Neural crest cell (in vitro differentiated cells): ENCODE measurements at regions not wholly inside any gene's neighbourhood (a gene's known extent, or its start where the extent isn't known, plus 50 kb on each side); places are given as distances from the start of the nearest gene placed in this dataset.

ENCODE experiments used
- DNase-seq: peaks from one replicate; pipeline ENCODE4 v3.0.0; 2021; ENCODE audit warnings: low read depth, mixed read lengths, low spot score
- H3K27ac Mint-ChIP-seq: one replicate; pipeline ENCODE4 v1.8.0; 2021; ENCODE audit warnings: mild to moderate bottlenecking, mixed read lengths; ENCODE audit not compliant: unreplicated experiment
- H3K27me3 Mint-ChIP-seq: 2 replicates; pipeline ENCODE4 v1.8.0; 2021; ENCODE audit warnings: low read depth, mild to moderate bottlenecking, mixed read lengths
- H3K36me3 Mint-ChIP-seq: 2 replicates; pipeline ENCODE4 v1.8.0; 2021; ENCODE audit warnings: low read depth, mild to moderate bottlenecking, mixed read lengths
- H3K4me1 Mint-ChIP-seq: 2 replicates; pipeline ENCODE4 v1.8.0; 2021; ENCODE audit warnings: mixed read lengths
- H3K4me3 Mint-ChIP-seq: one replicate; pipeline ENCODE4 v1.8.0; 2021; ENCODE audit warnings: mild to moderate bottlenecking, mixed read lengths
- H3K9me3 Mint-ChIP-seq: 2 replicates; pipeline ENCODE4 v1.8.0; 2021; ENCODE audit warnings: mixed read lengths
- TF ChIP-seq, protein P1 (sequence below): fragments of 200-600 bp; sonication (generic); conservative IDR thresholded peaks from 2 replicates; pipeline ENCODE4 v1.5.0; 2021; ENCODE audit warnings: antibody characterized with exemption, mild to moderate bottlenecking

DNA sequence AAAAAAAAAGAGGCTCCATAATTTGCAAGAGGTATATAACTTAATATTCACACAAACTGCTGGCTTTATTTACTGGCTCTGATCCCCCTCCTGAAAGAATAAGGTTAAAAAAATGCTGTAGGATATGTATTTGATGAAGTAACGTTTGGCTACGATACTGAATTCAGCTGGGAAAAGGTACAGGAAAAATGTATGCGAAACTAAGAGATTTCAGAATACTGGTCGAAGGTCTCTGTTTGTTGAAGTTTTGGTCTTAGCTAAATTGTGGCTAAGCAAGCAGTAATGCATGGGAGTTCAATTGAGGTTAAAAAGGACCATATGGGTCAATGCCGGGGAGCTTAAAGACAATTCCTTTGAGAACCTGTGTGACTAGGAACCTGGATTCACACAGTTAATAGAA lies 355.5 kb upstream of the NCAM2 start:
- H3K27me3 Mint-ChIP-seq = no peaks in the 10 kb centered on the region
- H3K9me3 Mint-ChIP-seq = no peaks in the 10 kb centered on the region
- no peak overlapping the region for H3K27ac Mint-ChIP-seq
- TF ChIP-seq, protein P1, sequence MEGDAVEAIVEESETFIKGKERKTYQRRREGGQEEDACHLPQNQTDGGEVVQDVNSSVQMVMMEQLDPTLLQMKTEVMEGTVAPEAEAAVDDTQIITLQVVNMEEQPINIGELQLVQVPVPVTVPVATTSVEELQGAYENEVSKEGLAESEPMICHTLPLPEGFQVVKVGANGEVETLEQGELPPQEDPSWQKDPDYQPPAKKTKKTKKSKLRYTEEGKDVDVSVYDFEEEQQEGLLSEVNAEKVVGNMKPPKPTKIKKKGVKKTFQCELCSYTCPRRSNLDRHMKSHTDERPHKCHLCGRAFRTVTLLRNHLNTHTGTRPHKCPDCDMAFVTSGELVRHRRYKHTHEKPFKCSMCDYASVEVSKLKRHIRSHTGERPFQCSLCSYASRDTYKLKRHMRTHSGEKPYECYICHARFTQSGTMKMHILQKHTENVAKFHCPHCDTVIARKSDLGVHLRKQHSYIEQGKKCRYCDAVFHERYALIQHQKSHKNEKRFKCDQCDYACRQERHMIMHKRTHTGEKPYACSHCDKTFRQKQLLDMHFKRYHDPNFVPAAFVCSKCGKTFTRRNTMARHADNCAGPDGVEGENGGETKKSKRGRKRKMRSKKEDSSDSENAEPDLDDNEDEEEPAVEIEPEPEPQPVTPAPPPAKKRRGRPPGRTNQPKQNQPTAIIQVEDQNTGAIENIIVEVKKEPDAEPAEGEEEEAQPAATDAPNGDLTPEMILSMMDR = no peak
- H3K36me3 Mint-ChIP-seq = no peaks in the 10 kb centered on the region
- no peak overlapping the region for H3K4me3 Mint-ChIP-seq
- DNase-seq = no peak
- no peaks in the 10 kb centered on the region for H3K4me1 Mint-ChIP-seq

DNA sequence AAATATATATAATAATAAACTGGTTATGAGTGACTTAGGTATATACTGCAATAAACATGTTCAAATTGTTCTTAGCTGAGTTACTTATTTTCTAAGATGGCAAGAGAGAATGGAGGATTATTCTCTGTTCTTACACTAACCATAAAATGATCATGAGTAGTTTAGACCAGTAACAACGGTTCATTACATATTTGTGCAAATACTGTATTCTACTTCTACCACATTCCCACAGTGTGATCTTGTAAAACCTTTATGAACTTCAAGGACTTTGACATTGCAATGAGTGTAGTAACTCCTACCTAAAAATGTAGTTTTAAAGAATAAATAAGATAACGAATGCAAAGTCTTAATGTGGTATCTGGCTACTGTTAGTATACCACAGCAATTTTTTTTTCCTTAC lies 353.7 kb upstream of the NCAM2 start:
- H3K27me3 Mint-ChIP-seq = no peaks in the 10 kb centered on the region
- H3K4me3 Mint-ChIP-seq = no peak overlapping the region
- H3K27ac Mint-ChIP-seq = no peak overlapping the region
- H3K4me1 Mint-ChIP-seq = no peaks in the 10 kb centered on the region
- DNase-seq = no peak
- no peaks in the 10 kb centered on the region for H3K9me3 Mint-ChIP-seq
- TF ChIP-seq, protein P1 = no peak
- H3K36me3 Mint-ChIP-seq = no peaks in the 10 kb centered on the region

DNA sequence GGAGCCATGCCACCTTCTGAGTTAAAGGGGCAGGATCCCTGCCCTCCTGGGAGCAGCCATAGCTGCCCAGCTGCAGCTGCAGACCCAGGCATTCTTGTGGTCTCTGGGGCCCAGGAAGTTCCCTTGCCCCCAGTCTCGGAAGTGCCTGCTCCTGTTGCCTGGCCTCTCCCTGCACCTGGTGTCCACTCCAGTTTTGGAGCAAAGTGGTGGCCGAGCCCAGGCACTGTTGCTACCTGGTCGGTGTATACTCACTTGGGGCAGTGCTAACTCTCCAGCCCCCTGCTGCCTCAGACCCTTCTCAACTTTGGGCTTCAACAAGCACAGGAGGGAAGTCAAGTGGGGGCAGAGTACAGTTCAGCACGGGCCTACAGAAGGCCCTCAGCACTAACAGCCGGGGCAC lies 352.9 kb upstream of the NCAM2 start:
- Mint-ChIP-seq H3K36me3 (no peaks in the 10 kb centered on the region), H3K27me3 (no peaks in the 10 kb centered on the region), H3K9me3 (no peaks in the 10 kb centered on the region), H3K27ac (no peak overlapping the region), H3K4me3 (no peak overlapping the region), H3K4me1 (no peaks in the 10 kb centered on the region)
- TF ChIP-seq, protein P1 = no peak
- no peak for DNase-seq

DNA sequence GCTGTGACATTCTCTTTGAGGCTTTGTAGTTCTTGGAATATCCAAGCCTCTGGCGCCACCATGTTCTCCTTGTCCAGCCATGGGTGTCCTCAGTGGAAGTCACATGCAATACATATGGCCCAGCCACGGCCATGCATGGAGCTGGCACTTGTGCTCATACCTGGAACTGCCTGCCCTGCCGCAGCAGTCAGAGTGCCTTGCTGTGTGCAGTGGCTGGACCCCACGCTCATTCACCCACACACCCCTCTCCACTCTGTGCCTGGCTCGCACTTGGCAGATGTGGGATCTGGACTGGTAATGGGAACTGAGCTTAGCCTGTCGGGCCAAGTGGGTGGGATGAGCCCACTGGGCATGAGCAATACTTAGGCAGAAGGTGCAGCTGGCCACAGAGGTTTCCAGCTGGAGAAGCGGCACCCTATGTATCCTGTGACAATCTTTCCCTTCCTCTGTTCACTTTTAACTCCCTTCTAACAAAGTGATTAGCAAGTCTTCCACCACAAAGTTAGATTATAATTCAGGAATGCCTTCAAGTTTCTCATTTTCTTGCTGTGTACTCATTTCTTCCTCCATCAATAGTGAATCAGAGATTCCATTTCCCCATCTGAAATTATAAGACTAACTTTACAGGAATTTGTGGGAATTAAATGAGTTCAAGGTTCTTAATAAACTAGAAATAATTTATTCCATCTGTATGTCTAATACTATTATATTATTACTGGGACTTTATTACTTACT lies 351.6 kb upstream of the NCAM2 start:
- H3K4me1 Mint-ChIP-seq = no peaks in the 10 kb centered on the region
- H3K36me3 Mint-ChIP-seq = no peaks in the 10 kb centered on the region
- TF ChIP-seq, protein P1 = no peak
- no peaks in the 10 kb centered on the region for H3K27me3 Mint-ChIP-seq
- H3K27ac Mint-ChIP-seq = no peak overlapping the region
- H3K4me3 Mint-ChIP-seq = no peak overlapping the region
- no peaks in the 10 kb centered on the region for H3K9me3 Mint-ChIP-seq
- no peak for DNase-seq

DNA sequence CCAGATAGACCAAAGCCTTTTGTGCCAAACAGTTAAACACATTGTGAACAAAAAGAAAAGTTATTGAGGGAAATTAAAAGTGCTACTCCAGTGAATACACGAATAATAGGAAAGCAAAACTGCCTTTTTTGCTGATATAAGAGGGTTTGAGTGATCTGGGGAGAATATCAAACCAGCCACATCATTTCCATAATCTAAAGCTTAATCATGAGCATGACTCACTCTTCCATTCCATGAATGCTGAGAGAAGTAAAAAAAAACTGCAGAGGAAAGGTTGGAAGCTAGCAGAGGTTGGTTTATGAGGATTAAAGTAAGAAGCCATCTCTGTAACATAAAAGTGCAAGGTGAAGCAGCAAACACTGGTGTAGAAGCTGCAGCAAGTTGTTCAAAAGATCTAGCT lies 350.6 kb upstream of the NCAM2 start:
- Mint-ChIP-seq H3K4me1 (no peaks in the 10 kb centered on the region), H3K27me3 (no peaks in the 10 kb centered on the region), H3K4me3 (no peak overlapping the region), H3K9me3 (no peaks in the 10 kb centered on the region), H3K36me3 (no peaks in the 10 kb centered on the region), H3K27ac (no peak overlapping the region)
- TF ChIP-seq, protein P1 = no peak
- no peak for DNase-seq
